Stimulated activated CD8-positive, alpha-beta memory T cell treated with anti-CD3 and anti-CD28 coated beads, Interleukin-7, amount 100 ng/mL, for 4 hours (primary cell): ENCODE measurements at regions not wholly inside any gene's neighbourhood (a gene's known extent, or its start where the extent isn't known, plus 50 kb on each side); places are given as distances from the start of the nearest gene placed in this dataset.
"Not testable (repeated sequence)": the region's sequence is repeated elsewhere in the genome, so short reads cannot be mapped to it uniquely, and the experiment has no call there.

Experiments used
- DNase-seq, 2 donors: peaks; one replicate each; pipeline ENCODE4 v3.0.0-alpha.2; 2020; ENCODE audit warnings: low read depth in 2 of 2

DNA sequence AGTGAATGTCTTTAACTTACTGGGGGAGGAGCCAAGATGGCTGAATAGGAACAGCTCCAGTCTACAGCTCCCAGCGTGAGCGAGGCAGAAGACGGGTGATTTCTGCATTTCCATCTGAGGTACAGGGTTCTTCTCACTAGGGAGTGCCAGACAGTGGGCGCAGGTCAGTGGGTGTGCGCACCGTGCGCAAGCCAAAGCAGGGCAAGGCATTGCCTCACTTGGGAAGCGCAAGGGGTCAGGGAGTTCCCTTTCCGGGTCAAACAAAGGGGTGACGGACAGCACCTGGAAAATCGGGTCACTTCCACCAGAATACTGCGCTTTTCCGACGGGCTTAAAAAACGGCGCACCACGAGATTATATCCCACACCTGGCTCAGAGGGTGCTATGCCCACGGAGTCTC is 187.3 kb downstream of the CHIC2 start:
- DNase-seq = not testable (repeated sequence)

DNA sequence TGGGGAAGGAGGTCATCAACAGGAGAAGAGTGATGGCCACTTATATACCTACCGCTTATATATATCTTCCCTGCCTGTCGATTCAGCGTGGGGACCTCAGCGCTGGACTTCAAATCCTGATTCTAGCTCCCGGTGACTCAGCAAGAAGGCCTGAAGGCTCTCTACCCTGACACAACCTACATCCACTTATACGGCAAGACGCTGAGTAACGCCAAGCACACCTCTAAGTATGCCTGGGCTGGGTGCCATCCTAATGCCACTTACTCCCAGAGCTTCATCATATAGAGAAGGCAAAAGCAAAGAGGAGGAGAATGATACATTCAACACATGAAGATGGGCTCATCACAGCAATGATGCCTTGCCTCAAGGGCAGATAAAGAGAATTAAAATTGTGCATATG is 198.3 kb downstream of the CHIC2 start:
- no peak for DNase-seq

DNA sequence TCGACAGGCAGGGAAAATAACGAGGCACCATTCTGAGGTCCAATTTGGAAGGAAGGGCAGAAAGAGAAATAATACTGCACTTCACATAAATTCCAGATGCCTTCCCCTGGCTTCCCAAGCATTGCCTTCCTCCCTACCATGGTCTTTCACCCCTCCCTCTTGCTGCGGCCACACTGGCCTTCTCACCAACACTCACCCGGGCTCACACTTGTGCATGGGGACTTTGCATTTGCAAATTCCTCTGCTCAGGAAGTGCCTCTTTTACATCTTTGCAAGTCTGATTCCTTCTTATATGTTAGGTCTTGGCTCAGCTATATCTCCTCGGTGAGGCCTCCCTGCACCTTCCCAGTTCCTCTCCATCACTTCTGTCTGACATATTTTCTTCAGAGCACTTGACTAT is 199.4 kb downstream of the CHIC2 start:
- no peak for DNase-seq

DNA sequence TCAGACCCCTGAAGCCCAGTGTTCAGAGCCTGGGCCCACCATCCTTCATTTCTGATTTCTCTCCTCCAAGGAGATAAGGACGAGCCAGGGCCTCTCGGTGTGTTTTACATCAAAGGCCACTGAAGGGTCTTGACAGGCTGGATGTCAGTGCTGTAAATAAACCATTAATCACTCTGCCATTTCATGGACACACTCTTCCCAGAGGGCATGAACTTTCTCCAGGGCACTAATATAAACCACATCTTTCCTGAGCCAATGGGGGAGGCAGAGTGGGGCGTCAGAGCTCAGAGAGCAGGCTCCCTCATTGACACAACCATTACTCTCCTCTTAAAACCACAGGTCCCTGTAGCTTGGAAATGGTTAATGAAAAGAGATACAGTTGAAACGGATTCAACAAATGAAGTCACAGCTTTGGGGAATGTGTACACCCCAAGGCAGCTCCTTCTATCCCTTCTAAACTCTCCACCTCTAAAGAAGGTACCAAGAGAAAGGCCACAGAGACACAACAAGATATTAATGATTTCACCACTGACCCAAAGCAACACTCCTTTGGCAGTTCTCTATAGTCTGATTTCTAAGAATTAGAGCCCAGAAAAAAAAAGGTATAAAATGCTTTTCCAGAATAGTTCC is 200.6 kb downstream of the CHIC2 start:
- DNase-seq = no peak

DNA sequence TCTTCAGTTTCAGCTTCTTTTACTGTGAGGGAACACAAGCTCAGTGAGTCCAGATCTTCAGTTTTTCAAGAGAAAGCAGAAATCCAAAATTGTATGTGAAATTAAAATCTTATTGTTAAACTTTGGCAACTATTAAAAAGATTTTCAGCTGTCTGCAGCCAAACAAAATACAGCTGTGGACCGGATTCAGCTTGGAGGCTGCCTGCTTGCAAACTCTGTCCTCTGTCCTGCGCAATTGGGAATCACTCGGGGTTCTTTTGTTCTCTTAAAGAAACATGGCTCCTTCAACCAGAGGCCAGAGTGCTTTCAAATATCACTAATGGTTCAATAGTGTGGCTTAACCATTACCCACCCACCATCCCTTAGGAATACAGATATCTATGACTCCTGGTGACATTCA is 201.2 kb downstream of the CHIC2 start:
- DNase-seq = no peak

DNA sequence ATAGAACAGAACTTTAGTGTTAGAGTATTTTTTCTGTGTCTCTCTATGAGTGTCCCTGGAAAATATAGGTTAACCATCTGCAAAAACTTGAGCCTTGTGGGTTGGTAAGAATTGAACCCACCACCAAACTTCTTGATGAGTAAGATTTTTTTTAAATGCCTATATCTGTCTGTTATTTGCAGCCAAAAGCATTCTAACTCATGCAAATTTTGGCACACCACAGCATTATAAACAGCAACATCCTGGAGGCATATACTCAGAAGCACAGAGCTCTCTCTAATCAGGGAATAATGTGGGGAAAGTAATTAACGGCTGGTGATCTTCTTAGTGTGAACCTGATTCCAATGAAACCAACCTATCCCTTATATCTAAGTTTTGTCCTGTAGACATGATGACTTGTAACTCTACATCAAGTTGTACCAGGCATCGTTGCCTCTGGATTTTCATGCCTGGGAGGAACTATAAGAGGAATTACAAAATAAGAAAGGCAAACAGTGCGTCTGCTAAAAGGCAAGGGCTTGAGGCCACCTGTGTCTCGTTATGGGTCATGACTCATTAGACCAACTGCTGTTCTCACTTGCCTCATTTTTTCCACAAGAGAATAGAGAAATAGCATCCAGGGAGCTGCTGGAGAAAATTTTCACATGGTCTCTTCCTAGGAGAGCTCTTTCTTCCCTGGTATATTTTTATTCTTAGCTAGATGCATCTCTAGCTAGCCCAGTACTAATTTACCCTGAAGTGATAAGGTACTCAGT is 202.4 kb downstream of the CHIC2 start:
- no peak for DNase-seq

DNA sequence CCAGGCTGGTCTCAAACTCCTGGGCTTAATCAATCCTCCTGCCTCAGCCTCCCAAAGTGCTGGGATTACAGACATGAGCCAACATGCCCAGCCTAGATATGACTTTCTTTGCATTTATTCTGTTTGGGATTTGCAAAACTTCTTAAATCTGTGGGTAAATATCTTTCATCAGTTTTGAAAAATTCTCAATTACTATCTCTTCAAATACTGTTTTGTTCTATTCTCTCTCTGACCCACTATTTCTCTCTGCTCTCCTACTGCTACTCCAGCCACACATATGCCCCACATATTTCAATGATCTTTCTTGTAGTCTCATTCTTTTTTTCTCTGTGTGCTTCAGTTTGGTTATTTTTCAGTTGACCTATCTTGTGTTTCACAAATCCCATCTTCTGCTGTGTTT is 205.1 kb downstream of the CHIC2 start:
- no peak for DNase-seq

DNA sequence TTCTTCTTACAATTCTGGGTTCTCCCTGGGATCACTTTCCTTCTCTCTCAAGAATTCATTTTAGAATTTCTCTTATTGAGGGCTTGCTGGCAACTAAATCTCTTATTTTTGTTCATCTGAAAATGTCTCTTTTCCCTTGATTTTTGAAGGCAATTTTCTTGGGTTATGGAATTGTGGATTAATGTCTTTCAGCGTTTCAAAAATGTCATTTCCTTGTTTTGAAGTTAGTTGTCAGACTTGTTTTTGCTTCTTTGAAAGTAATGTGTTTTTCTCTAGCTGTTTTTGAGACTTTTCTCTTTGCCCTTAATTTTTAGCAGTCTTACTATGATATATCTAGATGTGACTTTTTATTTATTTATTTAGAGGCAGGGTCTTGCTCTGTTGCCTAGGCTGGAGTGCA is 205.7 kb downstream of the CHIC2 start:
- no peak for DNase-seq

DNA sequence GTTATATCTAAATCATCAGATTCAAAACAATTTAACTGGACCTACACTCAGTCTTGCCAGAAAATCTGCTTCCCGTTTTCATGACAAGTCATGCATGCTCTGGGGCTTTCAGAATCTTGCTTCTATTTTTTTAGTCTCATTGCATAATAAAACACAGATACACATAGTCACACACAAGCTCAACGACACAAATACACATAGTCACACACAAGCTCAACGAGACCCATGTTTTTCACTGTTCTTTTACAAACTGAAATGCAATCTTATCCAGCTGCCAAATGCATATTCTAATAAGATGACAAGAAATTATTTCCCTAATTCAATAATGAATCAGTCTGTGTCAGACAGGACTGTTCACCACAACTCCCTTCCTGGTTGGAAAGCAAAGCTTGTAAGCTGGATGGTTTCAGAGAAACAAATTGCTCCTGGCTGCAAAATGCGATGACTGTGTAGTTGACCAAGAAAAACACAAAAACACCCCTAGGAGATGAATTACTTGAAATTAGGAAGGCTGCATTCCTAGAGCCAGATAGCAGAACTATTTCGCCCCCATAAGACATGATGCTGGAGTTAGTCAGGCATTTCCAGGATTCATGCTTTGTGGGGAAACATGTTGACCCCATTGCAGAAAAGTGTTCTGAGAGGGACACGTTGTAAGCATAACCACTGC is 208.7 kb downstream of the CHIC2 start:
- no peak for DNase-seq

DNA sequence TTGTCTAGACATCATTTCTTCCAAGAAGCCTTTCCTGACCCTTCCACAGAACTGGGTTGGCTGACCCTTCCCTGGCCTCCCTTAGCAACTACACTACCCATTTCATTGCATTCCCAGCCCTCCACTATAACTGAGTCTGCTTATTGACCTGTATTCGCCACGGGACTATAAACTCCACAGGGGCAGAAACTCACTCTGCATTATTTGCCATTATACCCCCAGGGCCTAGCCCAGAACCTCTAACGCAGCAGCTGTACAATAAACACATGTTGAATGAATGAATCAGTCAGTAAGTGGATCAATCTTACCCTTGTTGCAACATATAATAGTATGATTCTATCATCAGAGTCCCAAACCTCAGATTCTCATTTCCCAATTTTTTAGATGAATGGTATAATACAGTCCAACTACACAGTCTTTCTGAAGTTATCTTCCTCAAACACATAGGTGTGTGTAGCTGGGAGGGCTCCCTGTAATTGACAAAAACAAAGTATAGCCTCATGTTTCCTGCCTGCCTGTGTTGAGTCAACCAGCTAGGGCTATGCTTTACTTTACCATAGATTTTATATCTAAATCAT is 209.3 kb downstream of the CHIC2 start:
- DNase-seq = no peak

DNA sequence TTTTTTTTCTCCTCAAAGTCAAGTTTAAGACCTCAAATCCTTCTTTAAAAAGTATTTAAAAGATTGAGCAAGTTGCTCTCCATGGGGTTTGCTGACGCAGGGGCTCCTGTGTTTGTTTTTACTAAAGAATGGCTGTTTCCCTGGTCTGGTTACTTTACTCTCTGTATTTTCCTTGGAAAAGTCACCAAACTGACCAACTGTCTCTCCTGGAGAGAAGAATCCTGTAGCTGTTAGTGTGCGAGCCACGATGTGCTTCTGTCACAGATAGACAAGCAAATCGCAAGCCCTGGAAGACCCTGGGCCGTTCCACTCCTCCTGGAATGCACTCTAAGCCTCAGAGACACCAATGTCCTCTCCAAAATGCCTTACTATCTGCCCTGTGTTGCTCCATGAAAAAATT is 212.1 kb downstream of the CHIC2 start:
- DNase-seq = no peak

DNA sequence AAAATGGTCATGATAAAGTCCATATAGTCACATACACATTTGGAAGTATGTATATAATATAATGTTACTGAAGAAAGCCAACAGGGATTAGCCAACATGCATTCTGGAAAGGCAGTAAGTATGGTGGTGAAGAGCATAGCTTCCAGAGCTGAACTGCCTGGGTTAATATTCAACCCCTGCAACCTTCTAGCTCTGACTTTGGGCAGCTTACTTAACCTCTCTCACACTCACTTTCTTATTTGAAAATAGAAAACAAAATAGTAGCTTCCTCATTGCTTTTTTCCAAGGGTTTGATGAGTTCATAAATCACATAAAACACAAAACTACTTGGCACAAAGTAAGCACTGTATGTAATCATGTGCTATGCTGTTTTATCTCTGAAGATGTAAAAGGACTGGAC is 216.4 kb downstream of the CHIC2 start:
- DNase-seq = no peak

DNA sequence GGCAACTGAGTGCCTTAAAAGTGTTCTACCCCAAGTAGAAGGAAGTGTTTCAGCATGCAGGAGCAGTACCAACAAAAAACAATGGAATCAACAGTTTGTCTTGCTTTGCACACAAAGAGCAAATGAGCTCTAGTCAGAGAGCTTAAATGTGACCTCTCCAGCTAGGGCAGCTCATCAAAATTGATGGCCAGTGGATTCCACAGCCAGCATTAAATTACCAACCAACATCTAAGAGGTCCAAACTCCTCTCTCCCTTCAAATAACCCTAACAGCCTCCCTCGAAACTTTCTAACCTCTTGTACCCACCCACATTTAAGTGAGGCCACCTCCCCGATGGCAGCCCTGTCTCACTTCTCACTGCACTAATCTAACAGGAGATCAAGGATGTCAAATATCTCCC is 219.9 kb downstream of the CHIC2 start:
- no peak for DNase-seq

DNA sequence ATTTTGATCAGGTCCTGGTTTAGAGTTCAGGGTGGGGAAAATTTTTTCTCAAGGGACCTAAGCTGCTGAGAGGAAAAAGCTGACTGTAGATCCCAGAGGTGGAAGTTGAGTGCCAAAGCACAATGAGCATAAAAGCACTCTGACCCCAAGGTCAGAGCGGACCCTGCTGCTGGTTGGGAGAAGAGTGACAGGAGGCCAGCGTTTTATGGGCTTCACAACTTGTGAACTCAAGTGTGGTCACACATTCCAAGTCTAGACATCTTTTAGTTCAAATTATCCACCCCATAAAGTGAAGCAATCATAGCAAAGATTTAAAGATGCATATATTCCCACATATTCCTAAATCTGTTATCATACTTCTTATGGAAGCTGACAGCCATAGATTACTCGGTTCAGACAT is 220.3 kb downstream of the CHIC2 start:
- no peak for DNase-seq

DNA sequence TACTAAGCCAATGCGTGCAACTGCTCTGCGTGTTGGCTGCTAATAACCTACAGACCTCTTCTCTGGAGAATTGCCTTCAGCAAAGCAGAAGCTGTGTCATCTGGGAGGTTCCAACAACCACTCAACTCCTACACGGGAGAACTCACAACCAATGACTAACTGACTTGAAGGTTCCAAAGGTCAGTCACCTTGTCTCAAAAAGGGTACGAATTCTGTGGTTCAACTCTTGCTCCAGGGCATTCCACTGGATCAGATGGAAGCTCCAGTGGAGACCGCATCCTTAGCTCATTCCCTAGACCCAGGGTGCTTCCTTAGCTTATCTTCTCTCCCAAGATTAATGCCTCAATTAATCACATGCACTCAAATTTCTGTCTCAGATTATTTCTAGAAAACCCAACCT is 222.7 kb downstream of the CHIC2 start:
- no peak for DNase-seq

DNA sequence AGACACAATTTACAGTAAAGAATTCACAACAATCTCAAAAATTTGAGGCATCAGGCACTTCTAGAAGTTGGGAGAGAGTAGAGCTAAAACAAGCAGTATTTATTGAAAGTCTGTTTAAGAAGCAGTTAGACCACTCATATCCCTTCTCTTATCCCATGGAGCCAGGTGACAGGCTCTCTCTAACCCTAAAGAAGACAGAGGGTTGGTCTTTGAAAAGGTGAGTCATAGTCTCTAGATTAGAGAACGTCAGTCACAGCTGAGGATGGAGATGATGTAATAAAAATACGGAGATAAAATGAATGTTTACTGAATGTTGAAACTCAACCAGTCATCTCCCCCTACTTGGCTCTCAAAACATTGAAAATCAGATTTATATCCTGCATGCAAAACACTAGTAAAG is 223.8 kb downstream of the CHIC2 start:
- DNase-seq = no peak

DNA sequence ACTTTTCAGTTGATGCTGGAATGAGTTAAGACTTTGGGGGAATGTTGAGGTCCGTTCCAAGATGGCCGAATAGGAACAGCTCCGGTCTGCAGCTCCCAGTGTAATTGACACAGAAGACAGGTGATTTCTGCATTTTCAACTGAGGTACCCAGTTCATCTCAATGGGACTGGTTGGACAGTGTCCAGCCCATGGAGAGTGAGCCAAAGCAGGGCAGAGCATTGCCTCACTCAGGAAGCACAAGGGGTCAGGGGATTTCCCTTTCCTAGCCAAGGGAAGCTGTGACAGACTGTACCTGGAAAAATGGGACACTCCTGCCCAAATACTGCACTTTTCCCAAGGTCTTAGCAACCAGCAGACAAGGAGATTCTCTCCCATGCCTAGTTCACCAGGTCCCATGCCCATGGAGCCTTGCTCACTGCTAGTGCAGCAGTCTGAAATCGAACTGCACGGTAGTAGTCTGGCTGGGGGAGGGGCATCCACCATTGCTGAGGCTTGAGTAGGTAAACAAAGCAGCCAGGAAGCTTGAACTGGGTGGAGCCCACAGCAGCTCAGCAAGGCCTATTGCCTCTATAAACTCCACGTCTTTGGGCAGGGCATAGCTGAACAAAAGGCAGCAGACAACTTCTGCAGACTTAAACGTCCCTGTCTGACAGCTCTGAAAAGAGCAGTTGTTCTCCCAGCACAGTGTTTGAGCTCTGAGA is 231.0 kb downstream of the CHIC2 start:
- DNase-seq = not testable (repeated sequence)

DNA sequence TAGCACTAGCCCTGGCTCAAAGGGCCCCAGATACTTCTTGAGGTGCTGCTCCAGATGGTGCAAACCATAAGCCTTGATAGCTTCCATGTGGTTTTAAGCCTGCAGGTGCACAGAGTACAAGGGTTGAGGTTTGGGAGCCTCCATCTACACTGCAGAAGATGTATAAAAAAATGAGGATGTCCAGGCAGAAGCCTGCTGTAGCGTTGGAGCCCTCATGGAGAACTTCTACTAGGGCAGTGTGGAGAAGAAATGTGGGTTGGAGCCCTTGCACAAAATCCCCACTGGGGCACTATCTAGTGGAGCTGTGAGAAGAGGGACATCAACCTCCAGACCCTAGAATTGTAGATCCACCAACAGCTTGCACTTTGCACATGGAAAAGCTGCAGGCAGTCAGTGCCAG is 231.9 kb downstream of the CHIC2 start:
- DNase-seq = no peak

DNA sequence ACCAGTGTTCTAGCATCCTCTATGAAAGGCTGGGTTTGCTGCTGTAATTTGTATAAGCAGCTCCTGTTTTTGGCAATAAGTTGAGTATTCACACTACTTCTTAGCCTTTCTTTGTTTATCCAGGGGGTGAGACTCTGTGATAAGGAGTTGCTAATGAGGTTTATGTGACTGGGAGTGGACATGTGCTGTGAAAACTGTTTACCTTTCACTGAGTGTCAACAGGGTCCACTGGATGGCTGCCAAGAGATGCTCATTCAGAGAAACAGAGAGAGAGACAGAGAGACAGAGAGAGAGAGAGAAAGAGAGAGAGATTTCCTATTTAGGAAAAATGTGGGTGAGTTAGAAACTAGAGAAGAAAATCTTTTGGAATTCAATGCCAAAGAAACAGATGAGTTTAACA is 233.9 kb downstream of the CHIC2 start:
- DNase-seq = no peak

DNA sequence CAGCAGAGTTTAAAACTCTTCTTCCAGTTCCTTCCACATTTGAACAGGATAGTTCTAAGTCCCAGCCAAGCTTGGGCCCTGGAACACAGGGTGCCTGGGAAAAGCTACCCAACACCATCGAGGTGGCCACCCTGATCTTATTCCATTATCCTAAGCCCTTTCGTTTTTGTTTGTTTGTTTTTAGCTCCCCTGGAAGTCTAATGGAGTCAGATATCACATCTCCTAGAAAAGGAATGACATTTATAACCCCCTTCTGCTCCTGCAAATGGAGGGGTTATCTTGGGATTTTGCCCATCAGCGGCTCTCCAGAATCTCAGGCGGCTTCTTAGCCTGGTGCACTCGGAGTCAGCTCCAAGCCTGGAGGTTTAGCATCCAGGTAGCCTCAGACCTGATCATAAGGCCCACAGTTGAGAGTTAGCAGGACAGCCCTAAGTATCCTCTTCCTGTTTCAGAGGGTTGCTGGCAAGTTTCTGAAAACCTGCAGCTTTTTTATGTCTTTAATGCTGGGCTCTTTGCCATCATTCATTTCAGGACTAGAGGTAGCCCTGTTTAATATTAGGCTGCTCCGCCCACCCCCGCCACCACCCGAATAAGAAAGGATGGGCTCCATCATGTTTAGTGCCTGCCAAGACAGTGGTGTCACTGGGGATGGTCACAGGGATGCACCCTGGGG is 230.0 kb upstream of the LNX1 start:
- no peak for DNase-seq

DNA sequence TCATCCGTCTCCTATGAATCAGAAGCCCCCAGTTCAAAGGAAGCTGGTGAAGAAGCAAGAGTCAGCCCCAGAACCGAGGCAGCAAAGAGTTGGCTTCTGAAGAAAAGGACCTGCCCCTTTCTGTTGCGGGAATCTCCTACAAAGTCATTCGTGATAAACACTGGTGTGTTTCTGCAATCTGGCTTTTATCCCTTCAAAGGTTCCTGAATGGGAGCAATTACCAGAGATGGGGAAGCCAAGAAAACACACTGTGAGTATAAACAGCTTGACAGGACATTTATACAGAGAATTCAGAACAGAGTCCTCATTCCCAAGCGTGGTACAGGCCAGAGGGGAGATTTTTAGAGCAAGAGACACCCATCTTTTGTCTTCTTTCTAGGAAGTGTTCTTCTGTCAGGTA is 226.8 kb upstream of the LNX1 start:
- no peak for DNase-seq

DNA sequence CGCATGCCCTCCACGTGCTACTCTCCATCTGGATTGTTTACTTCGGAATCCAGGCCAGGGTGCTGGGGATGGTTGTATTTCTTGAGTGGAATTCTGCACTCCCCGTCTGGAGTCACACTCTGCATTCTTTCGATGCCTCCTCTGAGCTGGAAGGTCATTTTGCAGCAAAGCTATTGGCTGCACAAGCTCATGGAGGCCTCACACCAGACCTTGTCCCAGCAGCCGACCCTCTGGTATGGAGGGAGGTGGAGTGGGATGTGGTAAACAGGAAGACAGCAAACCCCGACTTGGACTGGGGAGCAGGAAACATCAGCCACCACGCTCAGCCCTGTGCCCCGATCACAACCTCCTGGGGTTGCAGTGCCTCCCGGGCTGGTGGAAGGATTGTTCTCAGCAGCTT is 225.3 kb upstream of the LNX1 start:
- DNase-seq = no peak
